Transverse colon (tissue), 3 donors: ENCODE measurements at regions not wholly inside any gene's neighbourhood (a gene's known extent, or its start where the extent isn't known, plus 50 kb on each side); places are given as distances from the start of the nearest gene placed in this dataset.

Experiments
- POLR2A ChIP-seq: fragments of 450-650 bp; IDR thresholded peaks from one replicate; pipeline ENCODE4 v1.6.1; 2016; ENCODE audit warnings: antibody characterized with exemption, mild to moderate bottlenecking, moderate library complexity
- TF ChIP-seq, protein P1 (sequence below), 5 experiments: fragments of 200-600 bp in 3 of 5; fragments of 450-650 bp in 2 of 5; sonication (generic) in 3 of 5; IDR thresholded peaks; 1 replicate in 2 of 5; 2 replicates in 3 of 5; pipeline ENCODE4 v1.5.1; 2016 to 2017; ENCODE audit warnings: antibody characterized with exemption in 5 of 5, inconsistent platforms in 3 of 5, mild to moderate bottlenecking in 2 of 5, moderate library complexity in 1 of 5

- TF ChIP-seq, protein P1, sequence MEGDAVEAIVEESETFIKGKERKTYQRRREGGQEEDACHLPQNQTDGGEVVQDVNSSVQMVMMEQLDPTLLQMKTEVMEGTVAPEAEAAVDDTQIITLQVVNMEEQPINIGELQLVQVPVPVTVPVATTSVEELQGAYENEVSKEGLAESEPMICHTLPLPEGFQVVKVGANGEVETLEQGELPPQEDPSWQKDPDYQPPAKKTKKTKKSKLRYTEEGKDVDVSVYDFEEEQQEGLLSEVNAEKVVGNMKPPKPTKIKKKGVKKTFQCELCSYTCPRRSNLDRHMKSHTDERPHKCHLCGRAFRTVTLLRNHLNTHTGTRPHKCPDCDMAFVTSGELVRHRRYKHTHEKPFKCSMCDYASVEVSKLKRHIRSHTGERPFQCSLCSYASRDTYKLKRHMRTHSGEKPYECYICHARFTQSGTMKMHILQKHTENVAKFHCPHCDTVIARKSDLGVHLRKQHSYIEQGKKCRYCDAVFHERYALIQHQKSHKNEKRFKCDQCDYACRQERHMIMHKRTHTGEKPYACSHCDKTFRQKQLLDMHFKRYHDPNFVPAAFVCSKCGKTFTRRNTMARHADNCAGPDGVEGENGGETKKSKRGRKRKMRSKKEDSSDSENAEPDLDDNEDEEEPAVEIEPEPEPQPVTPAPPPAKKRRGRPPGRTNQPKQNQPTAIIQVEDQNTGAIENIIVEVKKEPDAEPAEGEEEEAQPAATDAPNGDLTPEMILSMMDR (IDR thresholded peaks at IDR 0.05): no peak
- no peak for TF ChIP-seq POLR2A
Measured at GRCh38 chr4:110953898-110954297, 331.0 kb upstream of the PITX2 start.
